ENCODE measurements at regions not wholly inside any gene's neighbourhood (a gene's known extent, or its start where the extent isn't known, plus 50 kb on each side); places are given as distances from the start of the nearest gene placed in this dataset.

GRCh38 chr5:82699737-82700136 is 377.5 kb downstream of the TMEM167A start:
- TF ChIP-seq CTCF (IDR thresholded peaks at IDR 0.05) (no peak), POLR2A (IDR thresholded peaks at IDR 0.05) (no peak)
